HK-2 (cell line): ENCODE measurements at regions not wholly inside any gene's neighbourhood (a gene's known extent, or its start where the extent isn't known, plus 50 kb on each side); places are given as distances from the start of the nearest gene placed in this dataset.
"Not testable (repeated sequence)": the region's sequence is repeated elsewhere in the genome, so short reads cannot be mapped to it uniquely, and the experiment has no call there.

Experiments
- DNase-seq: peaks from one replicate; pipeline ENCODE4 v3.0.0-alpha.2; 2018; ENCODE audit not compliant: unreplicated experiment

- DNase-seq: no peak
Observed at GRCh38 chr6:159642995-159643394, 50.0 kb downstream of the SOD2 start.

- DNase-seq: no peak
Observed at GRCh38 chr6:159642481-159642880, 50.6 kb downstream of the SOD2 start.

GRCh38 chr6:159640722-159641482 lies 52.1 kb downstream of the SOD2 start:
- no peak for DNase-seq

GRCh38 chr6:159640322-159640721 lies 52.7 kb downstream of the SOD2 start:
- DNase-seq: no peak

GRCh38 chr6:159639721-159640120 lies 53.3 kb downstream of the SOD2 start:
- DNase-seq: no peak

GRCh38 chr6:159633196-159633595 lies 59.8 kb downstream of the SOD2 start:
- no peak for DNase-seq

- DNase-seq: no peak
Observed at GRCh38 chr6:159631886-159632285, 61.2 kb downstream of the SOD2 start.

- DNase-seq: no peak
Observed at GRCh38 chr6:159627939-159628338, 65.1 kb downstream of the SOD2 start.

GRCh38 chr6:159626506-159626905 lies 66.5 kb downstream of the SOD2 start:
- DNase-seq: not testable (repeated sequence)

- DNase-seq: no peak
Observed at GRCh38 chr6:159623156-159623555, 69.9 kb downstream of the SOD2 start.

- no peak for DNase-seq
Observed at GRCh38 chr6:159620947-159621346, 72.1 kb downstream of the SOD2 start.

- DNase-seq: no peak
Observed at GRCh38 chr6:159617444-159617843, 75.6 kb downstream of the SOD2 start.

- DNase-seq: no peak
Observed at GRCh38 chr6:159616456-159616855, 76.6 kb downstream of the SOD2 start.

- no peak for DNase-seq
Observed at GRCh38 chr6:159615918-159616317, 77.1 kb downstream of the SOD2 start.

- DNase-seq: no peak
Observed at GRCh38 chr6:159610881-159611280, 82.2 kb downstream of the SOD2 start.

- no peak for DNase-seq
Observed at GRCh38 chr6:159609652-159610178, 83.3 kb downstream of the SOD2 start.

- DNase-seq: peak; percentile 7
Observed at GRCh38 chr6:159608961-159609651, 83.9 kb downstream of the SOD2 start.

GRCh38 chr6:159606786-159607185 lies 86.3 kb downstream of the SOD2 start:
- DNase-seq: no peak

- no peak for DNase-seq
Observed at GRCh38 chr6:159604443-159604956, 88.5 kb downstream of the SOD2 start.

GRCh38 chr6:159602431-159603041 lies 90.5 kb downstream of the SOD2 start:
- DNase-seq: no peak

- no peak for DNase-seq
Observed at GRCh38 chr6:159601211-159601610, 91.8 kb downstream of the SOD2 start.

- no peak for DNase-seq
Observed at GRCh38 chr6:159595173-159595572, 97.9 kb downstream of the SOD2 start.

- no peak for DNase-seq
Observed at GRCh38 chr6:159594750-159595117, 98.3 kb downstream of the SOD2 start.
